Posterior vena cava (tissue), 2 donors: ENCODE measurements at regions not wholly inside any gene's neighbourhood (a gene's known extent, or its start where the extent isn't known, plus 50 kb on each side); places are given as distances from the start of the nearest gene placed in this dataset.

ENCODE experiments used
- DNase-seq: peaks from one replicate; pipeline ENCODE4 v3.0.0-alpha.2; 2020; ENCODE audit warnings: low spot score
- intact Hi-C, 2 donors: fragments of 100-400 bp; cut with DNase I; formaldehyde crosslinking; loops; one replicate each; pipeline versions ENCODE4 v1.14.1 to v1.14.2; 2022 to 2023
- donor health status: DM: yes; HTN: yes; CAD: no.
- donor health status: DM: yes; HTN: yes; CAD: no.

GRCh38 chr14:22405201-22405600 lies 183.8 kb downstream of the DAD1 start:
- intact Hi-C loops: no loop called here
- no peak for DNase-seq

GRCh38 chr14:22403296-22403695 lies 185.7 kb downstream of the DAD1 start:
- no peak for DNase-seq
- intact Hi-C loops: no loop called here

- intact Hi-C loops: no loop called here
- DNase-seq: no peak
Observed at GRCh38 chr14:22400655-22401259, 188.3 kb downstream of the DAD1 start.

GRCh38 chr14:22399776-22400175 lies 189.2 kb downstream of the DAD1 start:
- intact Hi-C loops: loop anchor here in 1 of 2 donors (10.0 kb wide), 1 partner anchor 155 kb away; no protein-coding TSS in a partner anchor
- no peak for DNase-seq

GRCh38 chr14:22397221-22397737 lies 191.7 kb downstream of the DAD1 start:
- DNase-seq: no peak
- intact Hi-C loops: loop anchor here in 1 of 2 donors (10.0 kb wide), 1 partner anchor 158 kb away; no protein-coding TSS in a partner anchor

GRCh38 chr14:22395803-22396202 lies 193.2 kb downstream of the DAD1 start:
- DNase-seq: no peak
- intact Hi-C loops: loop anchor here in 1 of 2 donors (10.0 kb wide), 1 partner anchor 159 kb away; no protein-coding TSS in a partner anchor

GRCh38 chr14:22394616-22395015 lies 194.4 kb downstream of the DAD1 start:
- intact Hi-C loops: loop anchor here in 1 of 2 donors (10.0 kb wide), 1 partner anchor 160 kb away; no protein-coding TSS in a partner anchor
- DNase-seq: no peak

- intact Hi-C loops: loop anchor here in 1 of 2 donors (10.0 kb wide), 1 partner anchor 161 kb away; no protein-coding TSS in a partner anchor
- no peak for DNase-seq
Observed at GRCh38 chr14:22393796-22394195, 195.2 kb downstream of the DAD1 start.

- intact Hi-C loops: loop anchor here in 1 of 2 donors (10.0 kb wide), 1 partner anchor 163 kb away; no protein-coding TSS in a partner anchor
- no peak for DNase-seq
Observed at GRCh38 chr14:22391908-22392565, 197.0 kb downstream of the DAD1 start.

- intact Hi-C loops: loop anchor here in 1 of 2 donors (10.0 kb wide), 1 partner anchor 164 kb away; no protein-coding TSS in a partner anchor
- DNase-seq: no peak
Observed at GRCh38 chr14:22390824-22391461, 198.1 kb downstream of the DAD1 start.

- no peak for DNase-seq
- intact Hi-C loops: loop anchor here in 1 of 2 donors (10.0 kb wide), 1 partner anchor 165 kb away; no protein-coding TSS in a partner anchor
Observed at GRCh38 chr14:22390195-22390594, 198.8 kb downstream of the DAD1 start.

- DNase-seq: no peak
- intact Hi-C loops: loop anchor here (5.0 kb wide), 3 partner anchors 33 to 433 kb away; no protein-coding TSS in a partner anchor
Observed at GRCh38 chr14:22388669-22389595, 200.1 kb downstream of the DAD1 start.

- intact Hi-C loops: loop anchor here (5.0 kb wide), 3 partner anchors 34 to 434 kb away; no protein-coding TSS in a partner anchor
- no peak for DNase-seq
Observed at GRCh38 chr14:22387776-22388241, 201.2 kb downstream of the DAD1 start.

GRCh38 chr14:22386924-22387775 lies 201.9 kb downstream of the DAD1 start:
- no peak for DNase-seq
- intact Hi-C loops: loop anchor here (5.0 kb wide), 3 partner anchors 35 to 435 kb away; no protein-coding TSS in a partner anchor

GRCh38 chr14:22384974-22385526 lies 204.0 kb downstream of the DAD1 start:
- intact Hi-C loops: loop anchor here (5.0 kb wide), 3 partner anchors 37 to 437 kb away; no protein-coding TSS in a partner anchor
- DNase-seq: no peak

GRCh38 chr14:22384167-22384549 lies 204.9 kb downstream of the DAD1 start:
- intact Hi-C loops: no loop called here
- no peak for DNase-seq

- DNase-seq: no peak
- intact Hi-C loops: no loop called here
Observed at GRCh38 chr14:22383515-22384166, 205.4 kb downstream of the DAD1 start.
